Activated B cell treated with CpG ODN at 0.5 μM for 24 hours (primary cell): ENCODE measurements at regions not wholly inside any gene's neighbourhood (a gene's known extent, or its start where the extent isn't known, plus 50 kb on each side); places are given as distances from the start of the nearest gene placed in this dataset.

Source experiments
- ATAC-seq: fragments of 200-7000 bp; cut with Tn5 transposase; one replicate; pipeline ENCODE4 v1.10.0; 2021; ENCODE audit warnings: low read depth, mild to moderate bottlenecking, moderate library complexity
- CTCF ChIA-PET: fragments of 350-600 bp; sonication (Branson Sonifier 250); formaldehyde crosslinking; loops from one replicate; lab custom pipeline; 2021; ENCODE audit warnings: antibody characterized with exemption; lab: Charles Lee
- POLR2A ChIA-PET: fragments of 350-600 bp; sonication (Branson Sonifier 250); formaldehyde crosslinking; loops from one replicate; lab custom pipeline; 2021; ENCODE audit warnings: antibody characterized with exemption; lab: Charles Lee
- DNase-seq: peaks from one replicate; pipeline ENCODE4 v3.0.0; 2022
- H3K27ac Mint-ChIP-seq: one replicate; pipeline ENCODE4 v1.8.0; 2020; ENCODE audit warnings: mixed read lengths
- H3K27me3 Mint-ChIP-seq: one replicate; pipeline ENCODE4 v1.8.0; 2021; ENCODE audit warnings: mixed read lengths
- H3K36me3 Mint-ChIP-seq: one replicate; pipeline ENCODE4 v1.8.0; 2021; ENCODE audit warnings: low read depth, mixed read lengths
- H3K4me1 Mint-ChIP-seq: one replicate; pipeline ENCODE4 v1.8.0; 2021; ENCODE audit warnings: mixed read lengths
- H3K4me3 Mint-ChIP-seq: one replicate; pipeline ENCODE4 v1.8.0; 2020; ENCODE audit warnings: mild to moderate bottlenecking, mixed read lengths
- H3K9me3 Mint-ChIP-seq: one replicate; pipeline ENCODE4 v1.8.0; 2020; ENCODE audit warnings: mixed read lengths
- CTCF ChIP-seq: fragments of 200-600 bp; IDR thresholded peaks from one replicate; pipeline ENCODE4 v1.8.0; 2022; ENCODE audit warnings: antibody characterized with exemption, mild to moderate bottlenecking
- intact Hi-C: fragments of 100-400 bp; cut with micrococcal nuclease; formaldehyde crosslinking; loops from one replicate; pipeline ENCODE4 v1.15.1; 2024

- H3K27me3 Mint-ChIP-seq, result no peaks in the 10 kb centered on the region
- H3K4me1 Mint-ChIP-seq, result no peaks in the 10 kb centered on the region
- DNase-seq (no peak), ATAC-seq (no peak)
- no peak overlapping the region for H3K4me3 Mint-ChIP-seq
- TF ChIP-seq CTCF, result no peak
- intact Hi-C loops, result no loop called here
- ChIA-PET CTCF (no interaction called here), POLR2A (no interaction called here)
- no peak overlapping the region for H3K27ac Mint-ChIP-seq
- no peaks in the 10 kb centered on the region for H3K36me3 Mint-ChIP-seq
- H3K9me3 Mint-ChIP-seq, result peaks cover 2% of the 10 kb centered on the region
Measured at GRCh38 chr13:33690354-33690753, 127.6 kb upstream of the RFC3 start.

GRCh38 chr13:33691980-33692379 is 126.0 kb upstream of the RFC3 start:
- POLR2A ChIA-PET, result no interaction called here
- ATAC-seq (no peak), DNase-seq (no peak)
- Mint-ChIP-seq H3K9me3 (peaks cover 2% of the 10 kb centered on the region), H3K4me1 (no peaks in the 10 kb centered on the region), H3K36me3 (no peaks in the 10 kb centered on the region), H3K27ac (no peak overlapping the region), H3K4me3 (no peak overlapping the region), H3K27me3 (no peaks in the 10 kb centered on the region)
- intact Hi-C loops, result no loop called here
- CTCF ChIA-PET, result no interaction called here
- no peak for TF ChIP-seq CTCF

- no peaks in the 10 kb centered on the region for H3K36me3 Mint-ChIP-seq
- ChIA-PET POLR2A (no interaction called here), CTCF (no interaction called here)
- intact Hi-C loops, result no loop called here
- peaks cover 2% of the 10 kb centered on the region for H3K9me3 Mint-ChIP-seq
- H3K27ac Mint-ChIP-seq, result no peak overlapping the region
- no peaks in the 10 kb centered on the region for H3K4me1 Mint-ChIP-seq
- DNase-seq (no peak), ATAC-seq (no peak)
- TF ChIP-seq CTCF, result no peak
- no peaks in the 10 kb centered on the region for H3K27me3 Mint-ChIP-seq
- H3K4me3 Mint-ChIP-seq, result no peak overlapping the region
Measured at GRCh38 chr13:33692531-33692930, 125.4 kb upstream of the RFC3 start.

DNA sequence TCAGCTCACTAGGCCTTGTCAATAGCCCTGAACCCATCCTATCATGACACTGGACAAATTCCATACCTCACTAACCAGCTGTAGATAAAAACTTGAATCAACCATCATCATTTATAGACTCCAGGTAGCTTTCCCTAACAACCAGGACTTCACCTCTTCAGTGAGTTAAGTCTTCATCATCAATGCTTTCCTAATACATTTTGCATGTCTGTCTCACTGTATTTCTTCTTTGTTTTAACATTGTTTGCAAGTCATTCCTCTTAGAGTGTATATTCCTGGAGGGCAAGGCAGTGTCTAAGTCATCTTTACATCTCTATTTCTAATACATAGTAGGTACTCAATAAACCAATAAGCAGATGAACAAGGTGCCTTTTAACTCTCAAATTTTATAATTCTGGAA is 123.4 kb upstream of the RFC3 start:
- DNase-seq (no peak), ATAC-seq (no peak)
- ChIA-PET CTCF (no interaction called here), POLR2A (no interaction called here)
- intact Hi-C loops, result no loop called here
- H3K36me3 Mint-ChIP-seq, result no peaks in the 10 kb centered on the region
- TF ChIP-seq CTCF, result no peak
- peaks cover 2% of the 10 kb centered on the region for H3K9me3 Mint-ChIP-seq
- H3K27me3 Mint-ChIP-seq, result no peaks in the 10 kb centered on the region
- no peak overlapping the region for H3K27ac Mint-ChIP-seq
- H3K4me1 Mint-ChIP-seq, result no peaks in the 10 kb centered on the region
- no peak overlapping the region for H3K4me3 Mint-ChIP-seq

GRCh38 chr13:33696530-33696929 is 121.4 kb upstream of the RFC3 start:
- Mint-ChIP-seq H3K4me1 (no peaks in the 10 kb centered on the region), H3K27me3 (no peaks in the 10 kb centered on the region), H3K27ac (no peak overlapping the region), H3K4me3 (no peak overlapping the region), H3K9me3 (peaks cover 2% of the 10 kb centered on the region), H3K36me3 (no peaks in the 10 kb centered on the region)
- POLR2A ChIA-PET, result no interaction called here
- DNase-seq (no peak), ATAC-seq (no peak)
- no peak for TF ChIP-seq CTCF
- CTCF ChIA-PET, result no interaction called here
- intact Hi-C loops, result no loop called here
